GM12892 (cell line): ENCODE measurements at regions not wholly inside any gene's neighbourhood (a gene's known extent, or its start where the extent isn't known, plus 50 kb on each side); places are given as distances from the start of the nearest gene placed in this dataset.

Experiments
- POLR2A ChIP-seq: IDR thresholded peaks from 2 replicates; pipeline ENCODE4 v1.6.1; 2011; ENCODE audit warnings: low read depth, low read length, control low read depth
- POLR2AphosphoS5 ChIP-seq: IDR thresholded peaks from 2 replicates; pipeline ENCODE4 v1.6.1; 2011; ENCODE audit warnings: low read depth, low read length, control low read depth
- TAF1 ChIP-seq: IDR thresholded peaks from 2 replicates; pipeline ENCODE4 v1.6.1; 2011; ENCODE audit warnings: low read depth, mild to moderate bottlenecking, control low read depth, low read length, borderline replicate concordance

DNA sequence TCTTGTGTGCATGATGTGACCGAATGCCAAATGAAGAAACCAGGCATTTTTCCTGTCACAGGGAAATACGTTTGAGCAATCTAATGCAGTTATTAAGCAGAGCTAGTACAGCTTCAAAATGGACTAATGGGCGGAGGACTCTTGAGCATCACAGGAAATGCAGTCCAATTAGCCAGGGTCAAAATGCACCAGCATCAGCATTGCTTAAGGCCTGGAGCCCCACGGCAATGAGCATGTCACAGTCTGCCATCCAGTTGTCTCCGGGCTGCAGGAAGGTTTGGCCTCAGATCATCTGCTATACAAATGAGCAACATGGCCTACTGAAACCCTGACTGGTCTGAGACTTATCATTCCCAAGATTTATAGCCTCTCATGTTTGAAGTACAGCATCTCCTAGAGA is 652.1 kb upstream of the SLC35B3 start:
- TF ChIP-seq POLR2A (no peak), POLR2AphosphoS5 (no peak), TAF1 (no peak)
